ENCODE measurements at regions not wholly inside any gene's neighbourhood (a gene's known extent, or its start where the extent isn't known, plus 50 kb on each side); places are given as distances from the start of the nearest gene placed in this dataset.

GRCh38 chr9:119956111-119956510 lies 586.9 kb upstream of the BRINP1 start:
- TF ChIP-seq, protein P1, sequence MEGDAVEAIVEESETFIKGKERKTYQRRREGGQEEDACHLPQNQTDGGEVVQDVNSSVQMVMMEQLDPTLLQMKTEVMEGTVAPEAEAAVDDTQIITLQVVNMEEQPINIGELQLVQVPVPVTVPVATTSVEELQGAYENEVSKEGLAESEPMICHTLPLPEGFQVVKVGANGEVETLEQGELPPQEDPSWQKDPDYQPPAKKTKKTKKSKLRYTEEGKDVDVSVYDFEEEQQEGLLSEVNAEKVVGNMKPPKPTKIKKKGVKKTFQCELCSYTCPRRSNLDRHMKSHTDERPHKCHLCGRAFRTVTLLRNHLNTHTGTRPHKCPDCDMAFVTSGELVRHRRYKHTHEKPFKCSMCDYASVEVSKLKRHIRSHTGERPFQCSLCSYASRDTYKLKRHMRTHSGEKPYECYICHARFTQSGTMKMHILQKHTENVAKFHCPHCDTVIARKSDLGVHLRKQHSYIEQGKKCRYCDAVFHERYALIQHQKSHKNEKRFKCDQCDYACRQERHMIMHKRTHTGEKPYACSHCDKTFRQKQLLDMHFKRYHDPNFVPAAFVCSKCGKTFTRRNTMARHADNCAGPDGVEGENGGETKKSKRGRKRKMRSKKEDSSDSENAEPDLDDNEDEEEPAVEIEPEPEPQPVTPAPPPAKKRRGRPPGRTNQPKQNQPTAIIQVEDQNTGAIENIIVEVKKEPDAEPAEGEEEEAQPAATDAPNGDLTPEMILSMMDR (IDR thresholded peaks at IDR 0.05): no peak
- no peak for TF ChIP-seq POLR2A (IDR thresholded peaks at IDR 0.05)
- TF ChIP-seq EP300 (IDR thresholded peaks at IDR 0.05; ENCODE audit: low read depth): no peak
- no peak for TF ChIP-seq POLR2AphosphoS5 (IDR thresholded peaks at IDR 0.05)
